Aorta (tissue), 5 donors: ENCODE measurements at regions not wholly inside any gene's neighbourhood (a gene's known extent, or its start where the extent isn't known, plus 50 kb on each side); places are given as distances from the start of the nearest gene placed in this dataset.
"Not testable (repeated sequence)": the region's sequence is repeated elsewhere in the genome, so short reads cannot be mapped to it uniquely, and the experiment has no call there.

Source experiments
- ATAC-seq: fragments of 200-7000 bp; cut with Tn5 transposase; one replicate; pipeline ENCODE4 v1.9.1; 2022; ENCODE audit warnings: moderate library complexity; ENCODE audit not compliant: low FRiP score
- DNase-seq, 2 donors: peaks; one replicate each; pipeline ENCODE4 v3.0.0-alpha.2; 2020
- H3K27ac ChIP-seq, 2 donors: one replicate each; pipeline ENCODE4 v1.5.1; 2013; ENCODE audit warnings: low read length in 2 of 2, mild to moderate bottlenecking in 2 of 2, moderate library complexity in 2 of 2, control low read depth in 1 of 2, inconsistent platforms in 1 of 2, low read depth in 1 of 2
- H3K27me3 ChIP-seq, 2 donors: one replicate each; pipeline ENCODE4 v1.6.1; 2013; ENCODE audit warnings: control low read depth in 1 of 2, low read length in 1 of 2, mild to moderate bottlenecking in 1 of 2, moderate library complexity in 1 of 2; ENCODE audit not compliant: insufficient read depth in 2 of 2, control insufficient read depth in 1 of 2
- H3K36me3 ChIP-seq, 2 donors: one replicate each; pipeline ENCODE4 v1.6.1; 2013; ENCODE audit warnings: control low read depth in 1 of 2, low read length in 1 of 2, mild to moderate bottlenecking in 1 of 2; ENCODE audit not compliant: insufficient read depth in 2 of 2, control insufficient read depth in 1 of 2
- H3K4me1 ChIP-seq, 2 donors: one replicate each; pipeline ENCODE4 v1.6.1; 2013; ENCODE audit warnings: low read length in 2 of 2, control low read depth in 1 of 2, mild to moderate bottlenecking in 1 of 2, moderate library complexity in 1 of 2; ENCODE audit not compliant: insufficient read depth in 2 of 2, control insufficient read depth in 1 of 2
- H3K4me3 ChIP-seq, 2 donors: one replicate each; pipeline ENCODE4 v1.5.1; 2013; ENCODE audit warnings: low read length in 2 of 2, control low read depth in 1 of 2, mild to moderate bottlenecking in 1 of 2
- H3K9me3 ChIP-seq: one replicate; pipeline ENCODE4 v1.6.1; 2013; ENCODE audit warnings: mild to moderate bottlenecking, low read length; ENCODE audit not compliant: control insufficient read depth
- WGBS, 2 donors: extraction: QIAGEN DNeasy Blood & Tissue Kit; methylation state at CpG; one replicate each; pipeline ENCODE4 v1.1.7; 2013; 5-methylcytosine and 5-hydroxymethylcytosine counted together
- intact Hi-C, 2 donors: fragments of 100-400 bp; cut with DNase I; formaldehyde crosslinking; loops; one replicate each; pipeline versions ENCODE4 v1.14.2 to v1.15.0; 2022
- microRNA-seq, 2 donors: library from miRNA; unstranded; fragments of <30 nt; microRNA quantifications; one replicate each; pipeline ENCODE4 v1.2.0, GENCODE V29; 2020
- donor health status: healthy with polysubstance abuse.
- donor health status: Bipolar disorder and iron deficiency.
- donor health status: DM: no; HTN: no; CAD: no.
- donor health status: DM: no; HTN: no; CAD: no.
- donor health status: DM: yes; HTN: yes; CAD: no.

GRCh38 chr16:5154006-5154405, 56.4 kb upstream of the EEF2KMT start:
- H3K27me3 ChIP-seq, DNase-seq, H3K4me3 ChIP-seq, H3K4me1 ChIP-seq, intact Hi-C loops, H3K9me3 ChIP-seq, ATAC-seq, H3K36me3 ChIP-seq, H3K27ac ChIP-seq: not testable (repeated sequence)
- WGBS, 2 donors = 79 to 88% methylated on average over 1 of the region's 1 CpG

GRCh38 chr16:5151409-5151808, 53.8 kb upstream of the EEF2KMT start:
- H3K9me3 ChIP-seq, H3K36me3 ChIP-seq, intact Hi-C loops, DNase-seq, H3K4me1 ChIP-seq, H3K27ac ChIP-seq, H3K27me3 ChIP-seq, H3K4me3 ChIP-seq, ATAC-seq: not testable (repeated sequence)
- 59 to 71% methylated on average over 2 of the region's 2 CpGs for WGBS, 2 donors

Small RNAs in the stretch of these regions (microRNA-seq; reads per million reads assigned to microRNA genes)
- gene MIR8065 = 0 reads per million in 2 donors
